Progenitor cell of endocrine pancreas (in vitro differentiated cells): ENCODE measurements at regions not wholly inside any gene's neighbourhood (a gene's known extent, or its start where the extent isn't known, plus 50 kb on each side); places are given as distances from the start of the nearest gene placed in this dataset.

Experiments
- DNase-seq: peaks from one replicate; pipeline ENCODE4 v3.0.0; 2021; ENCODE audit warnings: low spot score; ENCODE audit not compliant: unreplicated experiment
- H3K27ac Mint-ChIP-seq: 2 replicates; pipeline ENCODE4 v1.8.0; 2021; ENCODE audit warnings: mild to moderate bottlenecking, moderate library complexity, mixed read lengths
- H3K27me3 Mint-ChIP-seq: 2 replicates; pipeline ENCODE4 v1.8.0; 2021; ENCODE audit warnings: mixed read lengths
- H3K36me3 Mint-ChIP-seq: 2 replicates; pipeline ENCODE4 v1.8.0; 2022; ENCODE audit warnings: mixed read lengths; ENCODE audit not compliant: insufficient read depth
- H3K4me1 Mint-ChIP-seq: 2 replicates; pipeline ENCODE4 v1.8.0; 2021; ENCODE audit warnings: low read depth, mixed read lengths
- H3K4me3 Mint-ChIP-seq: 2 replicates; pipeline ENCODE4 v1.8.0; 2021; ENCODE audit warnings: low read depth, mild to moderate bottlenecking, moderate library complexity, mixed read lengths
- H3K9me3 Mint-ChIP-seq: 2 replicates; pipeline ENCODE4 v1.8.0; 2021; ENCODE audit warnings: low read depth, mixed read lengths
- CTCF ChIP-seq: fragments of 200-600 bp; sonication (generic); IDR thresholded peaks from one replicate; pipeline ENCODE4 v1.5.0; 2021; ENCODE audit warnings: antibody characterized with exemption, mild to moderate bottlenecking; ENCODE audit not compliant: unreplicated experiment

GRCh38 chr3:194994551-194994981, 276.4 kb downstream of the XXYLT1 start:
- no peaks in the 10 kb centered on the region for H3K9me3 Mint-ChIP-seq
- H3K27ac Mint-ChIP-seq, result no peak overlapping the region
- no peaks in the 10 kb centered on the region for H3K36me3 Mint-ChIP-seq
- DNase-seq, result no peak
- no peak overlapping the region for H3K4me3 Mint-ChIP-seq
- no peak for TF ChIP-seq CTCF
- no peaks in the 10 kb centered on the region for H3K4me1 Mint-ChIP-seq
- H3K27me3 Mint-ChIP-seq, result peaks cover 34% of the 10 kb centered on the region

- Mint-ChIP-seq H3K4me1 (no peaks in the 10 kb centered on the region), H3K27me3 (peaks cover 37% of the 10 kb centered on the region), H3K27ac (no peak overlapping the region), H3K36me3 (no peaks in the 10 kb centered on the region), H3K4me3 (no peak overlapping the region), H3K9me3 (no peaks in the 10 kb centered on the region)
- TF ChIP-seq CTCF, result no peak
- no peak for DNase-seq
These were observed 275.6 kb downstream of the XXYLT1 start for GRCh38 chr3:194995334-194995733.

GRCh38 chr3:194995922-194996321, 275.0 kb downstream of the XXYLT1 start:
- no peak overlapping the region for H3K4me3 Mint-ChIP-seq
- H3K36me3 Mint-ChIP-seq, result no peaks in the 10 kb centered on the region
- no peaks in the 10 kb centered on the region for H3K9me3 Mint-ChIP-seq
- no peak overlapping the region for H3K27ac Mint-ChIP-seq
- no peaks in the 10 kb centered on the region for H3K4me1 Mint-ChIP-seq
- TF ChIP-seq CTCF, result no peak
- no peak for DNase-seq
- peaks cover 33% of the 10 kb centered on the region for H3K27me3 Mint-ChIP-seq

- no peak for DNase-seq
- no peaks in the 10 kb centered on the region for H3K9me3 Mint-ChIP-seq
These were observed 274.2 kb downstream of the XXYLT1 start for GRCh38 chr3:194996746-194997145.

GRCh38 chr3:194998417-194998816, 272.5 kb downstream of the XXYLT1 start:
- no peaks in the 10 kb centered on the region for H3K36me3 Mint-ChIP-seq
- no peaks in the 10 kb centered on the region for H3K9me3 Mint-ChIP-seq
- H3K27me3 Mint-ChIP-seq, result peaks cover 31% of the 10 kb centered on the region
- DNase-seq, result no peak
- no peak overlapping the region for H3K27ac Mint-ChIP-seq
- peaks cover 13% of the 10 kb centered on the region for H3K4me1 Mint-ChIP-seq
- no peak overlapping the region for H3K4me3 Mint-ChIP-seq
- no peak for TF ChIP-seq CTCF

More at GRCh38 chr3:194996746-194997145, 274.2 kb downstream of the XXYLT1 start:
- Mint-ChIP-seq H3K27me3 (peaks cover 29% of the 10 kb centered on the region), H3K4me3 (no peak overlapping the region), H3K36me3 (no peaks in the 10 kb centered on the region), H3K4me1 (peaks cover 1% of the 10 kb centered on the region), H3K27ac (no peak overlapping the region)
- TF ChIP-seq CTCF, result no peak
